ENCODE measurements at regions not wholly inside any gene's neighbourhood (a gene's known extent, or its start where the extent isn't known, plus 50 kb on each side); places are given as distances from the start of the nearest gene placed in this dataset.

- Histone ChIP-seq H3K4me2 (ENCODE audit: insufficient read depth, low read length) (no peak overlapping the region), H3K79me2 (ENCODE audit: control insufficient read depth, insufficient read depth, low read length) (no peaks in the 10 kb centered on the region), H4K20me1 (replicated peaks; ENCODE audit: control insufficient read depth, insufficient read depth, low read length) (no peaks in the 10 kb centered on the region), H3K27ac (ENCODE audit: extremely low read depth, low read depth, low read length) (no peak overlapping the region), H3K9me3 (replicated peaks; ENCODE audit: control insufficient read depth, insufficient read depth, low read depth, low read length) (no peaks in the 10 kb centered on the region), H3K4me3 (no peak overlapping the region), H3K27me3 (ENCODE audit: control insufficient read depth in 2 of 2, insufficient read depth in 2 of 2, low read length in 2 of 2) (no peaks in the 10 kb centered on the region), H3K36me3 (ENCODE audit: control insufficient read depth, insufficient read depth, low read length) (no peaks in the 10 kb centered on the region), H3K4me1 (replicated peaks in 1 of 2; ENCODE audit: control insufficient read depth in 2 of 2, insufficient read depth in 2 of 2, low read length in 2 of 2) (no peaks in the 10 kb centered on the region), H3K9ac (ENCODE audit: insufficient read depth in 1 of 2, low read depth in 2 of 2, low read length in 2 of 2) (no peak overlapping the region), H2AFZ (ENCODE audit: low read depth, low read length) (no peak overlapping the region), H3K9me1 (ENCODE audit: control insufficient read depth, insufficient read depth, low read length) (no peaks in the 10 kb centered on the region)
- ChIA-PET POLR2A (no interaction called here), CTCF (ENCODE audit: low intra/inter-chr PET ratio) (no interaction called here)
- intact Hi-C loops (cut with micrococcal nuclease) = no loop called here
- no peak for ATAC-seq
- no TSS peak for BruUV-seq (replicated peaks)
- 0% methylated on average over 1 of the region's 1 CpG for WGBS (ENCODE audit: insufficient coverage, low coverage, missing lambda C conversion rate)
- FAIRE-seq = no peak
- TF ChIP-seq CBX1 (IDR thresholded peaks at IDR 0.05; ENCODE audit: low read depth) = peak; percentile 76; the same call in 1 of the 2 replicates
- TF ChIP-seq ZFX (CRISPR knock-in tag; IDR thresholded peaks at IDR 0.05) = no peak
- TF ChIP-seq LARP7 (IDR thresholded peaks at IDR 0.05) = no peak
- TF ChIP-seq CBX5 (IDR thresholded peaks at IDR 0.05; ENCODE audit: borderline replicate concordance, low read depth) = peak; percentile 89
- no peak for TF ChIP-seq MECOM (CRISPR knock-in tag; IDR thresholded peaks at IDR 0.05)
- peak in 1 of 2 experiments; percentile 69; a peak in 1 of 3 replicates for TF ChIP-seq CBX3 (IDR thresholded peaks at IDR 0.05; ENCODE audit: borderline replicate concordance in 1 of 2, low read length in 2 of 2)
- TF ChIP-seq HLTF (IDR thresholded peaks at IDR 0.05) = no peak
- TF ChIP-seq CHAMP1 (IDR thresholded peaks at IDR 0.05) = no peak
- no peak for TF ChIP-seq ZNF431 (CRISPR knock-in tag; IDR thresholded peaks at IDR 0.05)
- no peak for TF ChIP-seq HINFP (tag; conservative IDR thresholded peaks at IDR 0.05; ENCODE audit: low read depth)
- in situ Hi-C loops (cut with MboI) = no loop called here
- DNase-seq (ENCODE audit: extremely low read depth in 1 of 4, low spot score in 3 of 4) = no peak
Observed at GRCh38 chr2:150146879-150147278, 340.6 kb downstream of the RND3 start.

Measured in K562 (cell line).